ENCODE measurements at regions not wholly inside any gene's neighbourhood (a gene's known extent, or its start where the extent isn't known, plus 50 kb on each side); places are given as distances from the start of the nearest gene placed in this dataset.

- TF ChIP-seq EP300 (IDR thresholded peaks at IDR 0.05; ENCODE audit: borderline replicate concordance) (no peak), CEBPB (IDR thresholded peaks at IDR 0.05) (no peak), MAX (IDR thresholded peaks at IDR 0.05) (no peak), FOXM1 (IDR thresholded peaks at IDR 0.05; ENCODE audit: borderline replicate concordance, low read depth) (no peak), RAD21 (IDR thresholded peaks at IDR 0.05; ENCODE audit: low read depth) (no peak), USF1 (IDR thresholded peaks at IDR 0.05) (no peak), CREB1 (IDR thresholded peaks at IDR 0.05; ENCODE audit: low read depth) (no peak), NFIC (IDR thresholded peaks at IDR 0.05) (no peak), YY1 (IDR thresholded peaks at IDR 0.05; ENCODE audit: low read depth) (no peak), EGR1 (IDR thresholded peaks at IDR 0.05) (no peak), TEAD4 (IDR thresholded peaks at IDR 0.05) (no peak), TCF12 (IDR thresholded peaks at IDR 0.05; ENCODE audit: low read depth) (no peak)
Observed at GRCh38 chr11:110860461-110860860, 148.2 kb upstream of the ARHGAP20 start.

GRCh38 chr11:110859998-110860397, 147.8 kb upstream of the ARHGAP20 start:
- TF ChIP-seq EP300 (IDR thresholded peaks at IDR 0.05; ENCODE audit: borderline replicate concordance) (no peak), CREB1 (IDR thresholded peaks at IDR 0.05; ENCODE audit: low read depth) (no peak), FOXM1 (IDR thresholded peaks at IDR 0.05; ENCODE audit: borderline replicate concordance, low read depth) (no peak), RAD21 (IDR thresholded peaks at IDR 0.05; ENCODE audit: low read depth) (no peak)

GRCh38 chr11:110859240-110859840, 147.1 kb upstream of the ARHGAP20 start:
- no peak for TF ChIP-seq NFIC (IDR thresholded peaks at IDR 0.05)
- TF ChIP-seq CEBPB (IDR thresholded peaks at IDR 0.05), result no peak
- TF ChIP-seq USF1 (IDR thresholded peaks at IDR 0.05), result no peak
- TF ChIP-seq REST (IDR thresholded peaks at IDR 0.05; ENCODE audit: low read depth), result no peak
- TF ChIP-seq YY1 (IDR thresholded peaks at IDR 0.05; ENCODE audit: low read depth), result no peak

- TF ChIP-seq USF1 (IDR thresholded peaks at IDR 0.05) (no peak), TAF1 (IDR thresholded peaks at IDR 0.05; ENCODE audit: low read depth) (no peak), ZBTB7A (IDR thresholded peaks at IDR 0.05; ENCODE audit: low read depth) (no peak), EGR1 (IDR thresholded peaks at IDR 0.05) (no peak), TEAD4 (IDR thresholded peaks at IDR 0.05) (no peak), NFIC (IDR thresholded peaks at IDR 0.05) (no peak), EP300 (IDR thresholded peaks at IDR 0.05; ENCODE audit: borderline replicate concordance) (no peak), CREB1 (IDR thresholded peaks at IDR 0.05; ENCODE audit: low read depth) (no peak), FOXM1 (IDR thresholded peaks at IDR 0.05; ENCODE audit: borderline replicate concordance, low read depth) (no peak), REST (IDR thresholded peaks at IDR 0.05; ENCODE audit: low read depth) (no peak), TCF12 (IDR thresholded peaks at IDR 0.05; ENCODE audit: low read depth) (no peak), RAD21 (IDR thresholded peaks at IDR 0.05; ENCODE audit: low read depth) (no peak), CEBPB (IDR thresholded peaks at IDR 0.05) (no peak), YY1 (IDR thresholded peaks at IDR 0.05; ENCODE audit: low read depth) (no peak), MAX (IDR thresholded peaks at IDR 0.05) (no peak)
Observed at GRCh38 chr11:110858547-110858921, 146.3 kb upstream of the ARHGAP20 start.

GRCh38 chr11:110857892-110858546, 145.8 kb upstream of the ARHGAP20 start:
- no peak for TF ChIP-seq ZBTB7A (IDR thresholded peaks at IDR 0.05; ENCODE audit: low read depth)
- TF ChIP-seq YY1 (IDR thresholded peaks at IDR 0.05; ENCODE audit: low read depth), result no peak
- TF ChIP-seq MAX (IDR thresholded peaks at IDR 0.05), result no peak
- TF ChIP-seq FOXM1 (IDR thresholded peaks at IDR 0.05; ENCODE audit: borderline replicate concordance, low read depth), result no peak

Measured in Ishikawa (cell line).